H1 (cell line): ENCODE measurements at regions not wholly inside any gene's neighbourhood (a gene's known extent, or its start where the extent isn't known, plus 50 kb on each side); places are given as distances from the start of the nearest gene placed in this dataset.

ENCODE experiments used
- BACH1 ChIP-seq: IDR thresholded peaks from 2 replicates; pipeline ENCODE4 v1.6.1; 2012; ENCODE audit warnings: low read length, improper control_type of control experiment
- CREB1 ChIP-seq: IDR thresholded peaks from 2 replicates; pipeline ENCODE4 v1.6.1; 2012; ENCODE audit warnings: inconsistent platforms
- HDAC2 ChIP-seq, 2 experiments: fragments of 300-600 bp in 1 of 2; sonication (generic) in 1 of 2; IDR thresholded peaks; 2 replicates each; pipeline ENCODE4 v1.6.1; 2011 to 2012; ENCODE audit warnings: low read depth in 2 of 2, low read length in 2 of 2, mild to moderate bottlenecking in 2 of 2, moderate library complexity in 2 of 2, borderline replicate concordance in 1 of 2, inconsistent platforms in 1 of 2
- POLR2A ChIP-seq, 2 experiments: IDR thresholded peaks; 1 replicate in 1 of 2; 2 replicates in 1 of 2; pipeline ENCODE4 v1.6.1; 2011; ENCODE audit warnings: low read depth in 2 of 2, low read length in 2 of 2, mild to moderate bottlenecking in 2 of 2; ENCODE audit errors: control extremely low read depth in 1 of 2
- SRF ChIP-seq: IDR thresholded peaks from 2 replicates; pipeline ENCODE4 v1.6.1; 2011; ENCODE audit warnings: mild to moderate bottlenecking, low read depth, low read length, moderate library complexity

- TF ChIP-seq HDAC2 (IDR thresholded peaks at IDR 0.05; ENCODE audit: borderline replicate concordance in 1 of 2, low read depth in 2 of 2, low read length in 2 of 2) (no peak), SRF (no peak), CREB1 (no peak), POLR2A (IDR thresholded peaks at IDR 0.05; ENCODE audit: control extremely low read depth in 1 of 2, low read depth in 2 of 2, low read length in 2 of 2) (no peak), BACH1 (no peak)
These were observed 432.2 kb downstream of the IPO8 start (continued) for GRCh38 chr12:30263434-30263833.
